ENCODE measurements at regions not wholly inside any gene's neighbourhood (a gene's known extent, or its start where the extent isn't known, plus 50 kb on each side); places are given as distances from the start of the nearest gene placed in this dataset.

- no peaks in the 10 kb centered on the region for H3K4me1 ChIP-seq
- DNase-seq = no peak
- no peaks in the 10 kb centered on the region for H3K9me3 ChIP-seq
- H3K36me3 ChIP-seq (ENCODE audit: low read depth, missing control alignments) = no peaks in the 10 kb centered on the region
- 62 to 66% methylated on average over 4 of the region's 4 CpGs for WGBS, 2 donors
- intact Hi-C loops (cut with DNase I; ENCODE audit: low total_unique reads) = no loop called here
- no peak overlapping the region for H3K4me3 ChIP-seq
- H3K27me3 ChIP-seq = no peaks in the 10 kb centered on the region
- TF ChIP-seq CTCF (IDR thresholded peaks at IDR 0.05) (no peak), POLR2A (IDR thresholded peaks at IDR 0.05) (no peak)
- no peak overlapping the region for H3K27ac ChIP-seq
Observed at GRCh38 chr18:22032392-22032961, 136.9 kb upstream of the GATA6 start.

GRCh38 chr18:22033085-22033484 lies 136.3 kb upstream of the GATA6 start:
- H3K4me3 ChIP-seq = no peak overlapping the region
- DNase-seq = no peak
- TF ChIP-seq CTCF (IDR thresholded peaks at IDR 0.05) (no peak), POLR2A (IDR thresholded peaks at IDR 0.05) (no peak)
- no peaks in the 10 kb centered on the region for H3K4me1 ChIP-seq
- intact Hi-C loops (cut with DNase I; ENCODE audit: low total_unique reads) = no loop called here
- H3K27ac ChIP-seq = no peak overlapping the region
- H3K27me3 ChIP-seq = no peaks in the 10 kb centered on the region
- 78 to 79% methylated on average over 8 of the region's 8 CpGs for WGBS, 2 donors
- H3K9me3 ChIP-seq = no peaks in the 10 kb centered on the region
- H3K36me3 ChIP-seq (ENCODE audit: low read depth, missing control alignments) = no peaks in the 10 kb centered on the region

- no peak overlapping the region for H3K27ac ChIP-seq
- H3K4me1 ChIP-seq = no peaks in the 10 kb centered on the region
- 69 to 71% methylated on average over 6 of the region's 6 CpGs for WGBS, 2 donors
- intact Hi-C loops (cut with DNase I; ENCODE audit: low total_unique reads) = no loop called here
- no peaks in the 10 kb centered on the region for H3K27me3 ChIP-seq
- DNase-seq = no peak
- no peak overlapping the region for H3K4me3 ChIP-seq
- no peaks in the 10 kb centered on the region for H3K9me3 ChIP-seq
- TF ChIP-seq CTCF (IDR thresholded peaks at IDR 0.05) = no peak
- TF ChIP-seq POLR2A (IDR thresholded peaks at IDR 0.05) = no peak
- H3K36me3 ChIP-seq (ENCODE audit: low read depth, missing control alignments) = no peaks in the 10 kb centered on the region
Observed at GRCh38 chr18:22034276-22034675, 135.1 kb upstream of the GATA6 start.

GRCh38 chr18:22040533-22040932 lies 128.9 kb upstream of the GATA6 start:
- H3K36me3 ChIP-seq (ENCODE audit: low read depth, missing control alignments) = no peaks in the 10 kb centered on the region
- H3K9me3 ChIP-seq = no peaks in the 10 kb centered on the region
- no peak overlapping the region for H3K27ac ChIP-seq
- intact Hi-C loops (cut with DNase I; ENCODE audit: low total_unique reads) = no loop called here
- no peaks in the 10 kb centered on the region for H3K27me3 ChIP-seq
- no peak overlapping the region for H3K4me3 ChIP-seq
- 75 to 91% methylated on average over 4 of the region's 4 CpGs for WGBS, 2 donors
- no peak for DNase-seq
- no peaks in the 10 kb centered on the region for H3K4me1 ChIP-seq
- TF ChIP-seq POLR2A (IDR thresholded peaks at IDR 0.05) = no peak
- no peak for TF ChIP-seq CTCF (IDR thresholded peaks at IDR 0.05)

GRCh38 chr18:22043837-22044236 lies 125.6 kb upstream of the GATA6 start:
- TF ChIP-seq CTCF (IDR thresholded peaks at IDR 0.05) = no peak
- no peak for TF ChIP-seq POLR2A (IDR thresholded peaks at IDR 0.05)
- no peak overlapping the region for H3K27ac ChIP-seq

More at GRCh38 chr18:22043837-22044236, 125.6 kb upstream of the GATA6 start:
- no peak for DNase-seq
- H3K4me1 ChIP-seq = no peaks in the 10 kb centered on the region
- H3K27me3 ChIP-seq = no peaks in the 10 kb centered on the region
- no peaks in the 10 kb centered on the region for H3K36me3 ChIP-seq (ENCODE audit: low read depth, missing control alignments)
- 69 to 72% methylated on average over 4 of the region's 4 CpGs for WGBS, 2 donors
- H3K4me3 ChIP-seq = no peak overlapping the region
- no peaks in the 10 kb centered on the region for H3K9me3 ChIP-seq
- intact Hi-C loops (cut with DNase I; ENCODE audit: low total_unique reads) = no loop called here
